Stimulated activated CD8-positive, alpha-beta memory T cell treated with anti-CD3 and anti-CD28 coated beads, Interleukin-4, amount 100 ng/mL, for 48 hours (primary cell): ENCODE measurements at regions not wholly inside any gene's neighbourhood (a gene's known extent, or its start where the extent isn't known, plus 50 kb on each side); places are given as distances from the start of the nearest gene placed in this dataset.

Experiments used
- DNase-seq: peaks from one replicate; pipeline ENCODE4 v3.0.0-alpha.2; 2020

GRCh38 chr10:25661632-25662031, 272.4 kb upstream of the MYO3A start:
- no peak for DNase-seq

DNA sequence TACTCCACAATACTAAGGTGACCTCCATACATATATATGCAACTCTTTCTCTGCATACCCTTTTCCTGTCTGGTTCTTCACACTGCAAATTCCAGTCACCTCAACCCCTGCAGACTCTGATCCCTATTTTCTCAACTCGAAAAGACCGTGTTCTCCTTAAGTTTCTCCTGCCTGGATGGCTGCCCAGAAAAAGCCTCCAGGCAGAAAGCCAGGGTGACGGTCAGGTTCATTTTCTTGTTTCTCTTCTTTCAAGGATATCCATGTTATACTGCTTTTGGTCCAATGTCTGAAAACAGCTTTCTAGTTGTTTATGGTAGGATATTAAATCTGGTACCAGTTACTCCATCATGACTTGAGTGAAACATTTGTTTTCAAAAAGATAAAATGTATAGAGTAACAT, 267.8 kb upstream of the MYO3A start:
- DNase-seq: no peak

DNA sequence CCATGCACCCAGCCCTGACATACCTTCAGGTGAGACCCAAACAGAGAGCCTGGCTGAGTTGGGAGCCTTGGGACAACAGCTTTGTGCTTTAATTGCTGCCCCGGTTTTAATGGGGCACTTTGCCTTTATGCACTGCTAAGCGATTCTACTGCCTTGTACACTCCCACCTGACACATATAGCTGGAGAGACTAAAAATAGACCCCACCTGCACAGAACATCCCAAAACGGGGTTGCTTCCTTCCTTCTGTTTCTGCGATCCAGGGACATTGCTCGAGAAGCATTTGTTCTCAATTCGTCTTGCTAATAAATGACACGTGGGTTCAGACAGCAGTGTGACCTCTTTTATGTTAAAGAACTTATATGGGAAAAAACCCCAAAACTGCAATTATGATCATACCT, 258.8 kb upstream of the MYO3A start:
- no peak for DNase-seq

GRCh38 chr10:25675615-25676014, 258.4 kb upstream of the MYO3A start:
- no peak for DNase-seq

GRCh38 chr10:25678220-25678619, 255.8 kb upstream of the MYO3A start:
- DNase-seq: no peak

- no peak for DNase-seq
Observed at GRCh38 chr10:25678666-25679065, 255.4 kb upstream of the MYO3A start.

GRCh38 chr10:25682203-25682851, 251.7 kb upstream of the MYO3A start:
- DNase-seq: no peak

DNA sequence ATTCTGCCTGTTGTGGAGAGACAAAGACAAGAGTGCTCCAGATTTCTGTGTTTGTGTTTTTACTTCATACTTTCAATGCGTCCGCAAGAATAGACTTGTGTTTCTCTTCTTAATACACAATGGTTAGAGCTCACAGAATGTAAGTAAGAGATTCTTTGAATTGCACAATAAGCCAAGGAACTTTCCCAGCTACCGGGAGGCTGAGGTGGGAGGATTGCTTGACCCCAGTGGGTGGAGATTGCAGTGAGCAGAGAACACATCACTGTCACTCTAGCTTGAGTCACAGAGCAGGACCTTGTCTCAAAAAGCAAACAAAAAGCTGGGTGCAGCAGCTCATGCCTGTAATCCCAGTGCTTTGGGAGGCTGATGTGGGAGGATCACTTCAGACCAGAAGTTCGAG, 250.7 kb upstream of the MYO3A start:
- DNase-seq: no peak

- DNase-seq: no peak
Observed at GRCh38 chr10:25687521-25687920, 246.5 kb upstream of the MYO3A start.

DNA sequence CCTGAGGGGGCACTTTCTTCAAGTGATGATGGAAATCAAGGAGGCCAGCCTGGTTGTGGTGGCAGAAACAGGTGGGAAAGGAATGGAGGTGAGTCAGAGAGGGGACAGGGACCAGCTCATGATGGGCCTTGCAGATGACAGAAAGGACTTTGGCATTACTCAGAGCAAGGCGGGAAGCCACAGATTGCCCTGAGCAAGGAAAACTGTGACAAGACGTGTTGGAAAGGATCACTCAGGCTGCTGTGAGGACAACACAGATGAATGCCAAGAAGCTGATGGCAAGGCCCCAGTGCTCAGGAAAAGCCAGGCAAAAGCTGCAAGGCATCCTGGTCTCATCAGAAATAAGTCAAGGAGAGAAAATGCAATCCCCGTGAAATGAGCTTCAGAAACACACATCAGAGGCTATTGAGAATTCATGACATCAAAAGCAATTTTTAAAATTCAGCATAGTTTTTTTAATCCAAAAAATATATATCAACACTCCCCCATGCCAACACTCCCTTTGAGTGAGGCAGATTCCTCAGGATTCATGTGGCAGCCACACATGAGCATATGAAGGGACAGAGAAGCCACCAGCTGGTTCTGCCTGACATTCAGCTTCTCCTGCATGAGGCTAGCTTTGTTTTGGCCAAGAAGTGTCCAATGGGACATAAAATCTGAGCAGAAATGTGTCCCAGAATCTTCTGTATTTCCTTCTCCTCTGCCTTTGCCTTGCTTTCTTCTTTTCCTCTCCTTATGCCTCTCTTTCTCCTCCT, 244.5 kb upstream of the MYO3A start:
- DNase-seq: no peak

DNA sequence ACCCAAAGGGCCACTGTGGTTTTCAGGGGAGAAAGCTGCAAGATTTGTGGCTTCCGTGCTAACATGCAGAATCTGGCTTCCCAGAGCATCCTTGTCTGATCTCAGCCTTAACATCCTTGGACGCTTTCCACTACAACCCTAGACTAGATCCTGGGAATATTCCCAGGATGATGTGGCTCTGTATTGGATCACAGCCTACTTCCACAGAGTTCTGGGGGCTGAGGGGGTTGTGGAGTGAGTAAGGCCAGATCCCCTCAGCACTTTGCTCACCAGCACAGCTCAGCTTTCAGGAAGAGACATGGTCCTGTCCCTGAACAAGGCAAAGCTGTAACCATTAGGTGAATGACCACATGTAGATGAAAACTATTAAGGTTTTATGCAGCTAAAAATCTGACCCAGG, 241.3 kb upstream of the MYO3A start:
- no peak for DNase-seq

- no peak for DNase-seq
Observed at GRCh38 chr10:25694206-25694933, 239.7 kb upstream of the MYO3A start.

GRCh38 chr10:25694971-25695370, 239.1 kb upstream of the MYO3A start:
- DNase-seq: no peak

GRCh38 chr10:25695586-25695985, 238.4 kb upstream of the MYO3A start:
- DNase-seq: no peak

GRCh38 chr10:25696013-25696708, 237.9 kb upstream of the MYO3A start:
- DNase-seq: no peak

DNA sequence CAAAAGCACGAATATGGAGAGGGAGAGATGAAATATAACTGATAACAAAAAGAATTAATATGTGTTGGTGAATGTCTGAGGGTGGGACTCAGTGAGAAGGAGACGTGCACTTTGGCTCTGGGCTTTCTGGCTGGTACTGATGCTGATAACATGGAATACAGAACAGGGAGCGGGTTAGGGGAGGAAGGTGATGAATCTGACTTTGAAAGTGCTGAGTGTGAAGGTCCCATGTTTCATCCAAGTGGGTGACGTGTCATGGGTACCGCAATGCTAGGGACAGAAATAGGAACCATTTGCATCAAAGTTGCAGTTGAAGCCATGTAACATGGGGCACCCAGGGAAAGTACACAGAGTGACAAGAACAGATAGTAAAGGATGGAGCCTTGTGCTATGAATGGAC, 236.6 kb upstream of the MYO3A start:
- DNase-seq: no peak

DNA sequence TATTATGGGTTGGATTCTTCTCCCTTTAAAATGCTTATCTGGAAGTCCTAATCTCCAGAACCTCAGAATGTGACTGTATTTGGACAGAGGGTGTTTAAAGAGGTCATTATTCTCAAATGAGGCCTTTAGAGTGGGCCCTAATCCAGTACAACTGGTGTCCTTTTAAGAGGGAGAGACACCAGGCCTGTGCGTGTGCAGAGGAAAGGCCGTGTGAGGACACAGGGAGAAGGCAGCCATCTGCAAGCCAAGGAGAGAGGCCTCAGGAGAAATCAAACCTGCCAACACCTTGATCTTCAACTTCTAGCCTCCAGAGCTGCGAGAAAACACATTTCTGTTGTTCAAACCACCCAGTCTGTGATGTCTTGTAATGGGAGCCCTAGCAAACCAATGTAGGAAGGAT, 235.4 kb upstream of the MYO3A start:
- DNase-seq: no peak

DNA sequence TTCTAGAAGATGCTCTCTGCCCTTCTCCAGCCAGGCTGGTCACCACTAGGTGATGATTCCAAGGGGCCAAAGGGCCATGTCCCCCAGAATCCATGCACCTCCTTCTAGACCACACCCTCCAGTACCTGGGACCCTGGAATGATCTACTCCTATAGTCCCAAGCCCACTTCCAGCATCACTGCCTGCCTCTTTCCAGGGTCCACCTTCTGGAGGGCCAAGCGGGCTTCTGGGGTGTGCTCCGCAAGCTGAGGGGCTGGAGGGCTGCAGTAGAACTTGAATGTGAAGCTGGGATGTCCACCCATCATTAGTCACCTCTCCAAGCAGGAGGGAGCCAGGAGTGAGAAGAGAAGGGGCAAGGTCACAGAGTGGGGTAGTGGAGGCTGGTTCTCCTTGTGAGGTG, 234.4 kb upstream of the MYO3A start:
- no peak for DNase-seq

DNA sequence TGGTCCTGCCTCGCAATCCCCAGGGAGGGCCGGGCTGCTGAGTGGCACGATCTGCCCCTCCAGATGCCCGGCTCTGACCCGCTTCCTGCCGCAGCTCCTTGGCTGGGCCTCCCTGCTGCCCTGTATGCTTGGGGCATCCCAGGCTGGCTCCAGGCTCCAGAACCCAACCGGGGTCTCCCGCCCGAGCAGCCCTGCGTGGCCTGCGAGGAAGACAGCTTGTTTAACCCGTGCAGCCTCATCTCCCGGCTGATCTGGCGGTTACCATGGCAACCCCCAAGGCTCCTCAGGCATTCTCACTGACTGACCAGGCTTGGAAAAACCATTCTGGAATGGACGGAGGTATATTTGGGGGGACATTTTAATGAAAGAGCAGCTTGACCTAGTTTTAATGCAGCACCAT, 232.4 kb upstream of the MYO3A start:
- DNase-seq: no peak

DNA sequence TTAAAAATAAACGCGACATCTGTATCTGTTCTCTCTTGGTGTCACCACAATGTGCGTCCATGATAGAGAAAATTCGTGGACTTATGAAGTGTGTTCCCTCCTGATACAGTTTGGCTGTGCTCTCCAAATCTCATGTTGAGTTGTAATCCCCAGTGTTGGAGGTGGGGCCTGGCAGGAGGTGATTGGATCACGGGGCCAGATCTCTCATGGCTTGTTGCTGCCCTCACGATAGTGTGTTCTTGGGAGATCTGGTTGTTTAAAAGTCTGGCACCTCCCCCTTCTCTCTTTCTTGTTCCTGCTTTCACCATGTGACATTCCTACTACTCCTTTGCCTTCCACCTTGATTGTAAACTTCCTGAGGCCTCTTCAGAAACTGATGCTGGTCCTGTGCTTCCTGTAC, 229.4 kb upstream of the MYO3A start:
- DNase-seq: no peak

DNA sequence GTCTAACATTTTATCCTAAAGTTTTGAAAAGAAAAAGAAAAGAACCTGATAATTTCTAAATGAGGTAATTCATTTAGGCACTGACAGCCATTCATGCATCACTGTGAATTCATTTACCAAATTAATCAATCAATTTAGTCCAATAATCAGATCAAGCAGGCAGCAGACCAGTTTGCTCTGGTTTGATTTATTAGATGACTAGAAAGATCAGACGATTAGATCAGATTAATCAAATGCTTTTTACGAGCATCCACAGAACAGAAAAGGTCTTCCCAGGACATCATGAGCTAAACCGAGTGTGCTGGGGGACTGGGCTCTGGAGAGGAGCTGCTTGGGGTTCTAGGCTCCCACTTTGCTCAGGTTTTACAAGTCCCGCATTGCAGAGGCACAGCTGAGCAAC, 226.5 kb upstream of the MYO3A start:
- DNase-seq: no peak

GRCh38 chr10:25707976-25708671, 225.9 kb upstream of the MYO3A start:
- no peak for DNase-seq

DNA sequence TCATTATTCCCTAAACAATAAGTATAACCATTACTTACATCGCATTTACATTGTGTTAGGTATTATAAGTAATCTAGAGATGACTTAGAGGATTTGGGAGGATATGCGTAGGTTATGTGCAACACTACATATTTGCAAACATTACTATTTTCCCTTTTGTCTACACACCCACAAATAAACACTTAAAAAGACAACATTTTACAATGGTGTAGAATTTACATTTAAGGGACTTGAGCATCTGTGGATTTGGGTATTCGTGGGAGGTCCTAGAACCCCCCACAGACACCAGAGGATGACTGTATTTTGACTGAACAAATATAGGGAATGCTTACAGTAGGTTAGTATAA, 220.2 kb upstream of the MYO3A start:
- no peak for DNase-seq
